ENCODE measurements at regions not wholly inside any gene's neighbourhood (a gene's known extent, or its start where the extent isn't known, plus 50 kb on each side); places are given as distances from the start of the nearest gene placed in this dataset.
"Not testable (repeated sequence)": the region's sequence is repeated elsewhere in the genome, so short reads cannot be mapped to it uniquely, and the experiment has no call there.

- DNase-seq, result no peak
- no peak overlapping the region for H2AFZ ChIP-seq (ENCODE audit: low read length)
Measured at GRCh38 chr4:166197166-166197565, 324.1 kb downstream of the TLL1 start.

GRCh38 chr4:166198041-166198440 lies 325.0 kb downstream of the TLL1 start:
- Histone ChIP-seq H3K27ac (ENCODE audit: low read length) (no peak overlapping the region), H3K4me2 (ENCODE audit: low read depth, low read length, poor library complexity, severe bottlenecking) (no peak overlapping the region), H3K4me3 (ENCODE audit: low read length) (no peak overlapping the region), H3K79me2 (ENCODE audit: low read length) (no peaks in the 10 kb centered on the region), H3K9me2 (replicated peaks; ENCODE audit: insufficient read depth, low read length) (0 out of 2 replicates have a peak, but pooled peaks cover 3% of the 10 kb centered on the region), H4K20me1 (ENCODE audit: insufficient read depth, low read depth, low read length) (no peaks in the 10 kb centered on the region), H3K9ac (ENCODE audit: low read length) (no peak overlapping the region), H3K36me3 (ENCODE audit: insufficient read depth, low read length) (no peaks in the 10 kb centered on the region), H3K4me1 (ENCODE audit: low read length) (no peaks in the 10 kb centered on the region), H3K27me3 (ENCODE audit: low read length) (no peaks in the 10 kb centered on the region), H3K9me3 (ENCODE audit: low read length) (peaks cover 8% of the 10 kb centered on the region; the same call in 1 of the 2 replicates), H2AFZ (ENCODE audit: low read length) (no peak overlapping the region)
- no peak for DNase-seq

More at GRCh38 chr4:166197166-166197565, 324.1 kb downstream of the TLL1 start:
- H4K20me1 ChIP-seq (ENCODE audit: insufficient read depth, low read depth, low read length), result no peaks in the 10 kb centered on the region
- 0 out of 2 replicates have a peak, but pooled peaks cover 4% of the 10 kb centered on the region for H3K9me3 ChIP-seq (ENCODE audit: low read length)
- H3K4me2 ChIP-seq (ENCODE audit: low read depth, low read length, poor library complexity, severe bottlenecking), result no peak overlapping the region
- no peaks in the 10 kb centered on the region for H3K27me3 ChIP-seq (ENCODE audit: low read length)
- no peaks in the 10 kb centered on the region for H3K4me1 ChIP-seq (ENCODE audit: low read length)
- H3K9ac ChIP-seq (ENCODE audit: low read length), result no peak overlapping the region
- H3K9me2 ChIP-seq (replicated peaks; ENCODE audit: insufficient read depth, low read length), result 0 out of 2 replicates have a peak, but pooled peaks cover 3% of the 10 kb centered on the region
- no peak overlapping the region for H3K27ac ChIP-seq (ENCODE audit: low read length)
- H3K4me3 ChIP-seq (ENCODE audit: low read length), result no peak overlapping the region
- H3K79me2 ChIP-seq (ENCODE audit: low read length), result no peaks in the 10 kb centered on the region
- H3K36me3 ChIP-seq (ENCODE audit: insufficient read depth, low read length), result no peaks in the 10 kb centered on the region

DNA sequence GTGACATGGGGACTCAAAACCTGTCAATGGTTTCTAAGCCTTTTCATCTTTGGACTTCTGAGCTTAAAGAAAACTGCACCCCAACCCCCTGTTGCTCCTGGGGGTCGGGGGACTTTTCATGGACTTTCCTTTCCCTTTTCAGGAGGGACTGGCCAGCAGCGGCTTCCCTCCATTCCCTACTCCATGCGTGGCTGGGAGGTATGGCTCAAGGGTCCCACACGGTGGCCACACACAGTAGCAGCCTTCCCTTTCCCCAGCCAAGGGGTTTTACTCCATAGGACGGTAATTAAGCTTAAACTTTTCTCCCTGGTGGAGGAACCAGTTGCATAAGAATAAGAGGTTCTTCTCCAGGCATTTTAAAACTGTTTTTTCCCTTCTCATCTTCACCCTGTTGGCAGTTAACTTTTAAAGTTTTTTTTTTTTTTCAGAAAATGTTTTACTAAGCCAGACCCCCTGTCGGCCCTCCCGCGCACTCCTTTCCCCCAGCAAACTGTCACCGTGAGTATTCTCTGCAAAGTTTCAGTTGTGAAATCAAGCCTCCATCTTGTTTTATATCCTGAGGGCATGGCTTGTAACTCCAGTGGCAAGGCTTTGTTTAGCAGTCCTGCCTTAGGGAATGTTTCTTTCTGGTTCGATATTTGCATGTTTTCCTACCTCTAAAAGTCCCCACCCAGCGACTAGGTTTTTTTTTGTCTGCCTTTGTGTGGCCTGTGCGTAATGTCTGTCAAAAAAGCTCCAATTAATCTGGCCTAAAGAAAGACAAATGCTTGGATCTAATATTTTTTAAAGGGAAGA lies 325.7 kb downstream of the TLL1 start:
- DNase-seq, result no peak
- H3K9me3 ChIP-seq (ENCODE audit: low read length), result peaks cover 10% of the 10 kb centered on the region; the same call in 1 of the 2 replicates
- H3K79me2 ChIP-seq (ENCODE audit: low read length), result no peaks in the 10 kb centered on the region

DNA sequence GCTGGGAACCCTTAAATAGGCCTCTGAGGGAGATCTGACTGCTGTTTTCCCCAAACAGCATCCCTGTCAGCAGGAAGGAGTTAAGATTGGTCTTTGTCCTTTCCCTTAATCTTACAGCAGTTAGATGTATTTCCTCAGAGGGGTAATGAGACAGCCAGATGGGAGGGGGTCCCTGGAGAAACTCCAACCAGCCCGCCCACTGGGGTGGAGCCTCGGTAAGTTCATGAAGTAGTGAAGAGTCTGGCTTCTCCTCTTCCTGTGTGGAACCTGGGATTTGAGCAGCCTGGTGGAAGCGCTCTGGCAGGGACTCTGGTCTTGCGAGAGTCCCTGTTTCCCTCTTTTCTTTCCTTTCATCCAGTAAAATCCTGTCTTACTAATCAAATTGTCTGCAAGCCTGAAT lies 330.0 kb downstream of the TLL1 start:
- DNase-seq, result no peak
- no peak overlapping the region for H3K4me3 ChIP-seq (ENCODE audit: low read length)
- no peaks in the 10 kb centered on the region for H3K36me3 ChIP-seq (ENCODE audit: insufficient read depth, low read length)
- no peak overlapping the region for H3K27ac ChIP-seq (ENCODE audit: low read length)
- no peaks in the 10 kb centered on the region for H3K9me2 ChIP-seq (replicated peaks; ENCODE audit: insufficient read depth, low read length)
- no peaks in the 10 kb centered on the region for H3K4me1 ChIP-seq (ENCODE audit: low read length)
- H3K27me3 ChIP-seq (ENCODE audit: low read length), result no peaks in the 10 kb centered on the region
- no peaks in the 10 kb centered on the region for H3K79me2 ChIP-seq (ENCODE audit: low read length)
- peaks cover 21% of the 10 kb centered on the region for H3K9me3 ChIP-seq (ENCODE audit: low read length)
- no peaks in the 10 kb centered on the region for H4K20me1 ChIP-seq (ENCODE audit: insufficient read depth, low read depth, low read length)
- H3K4me2 ChIP-seq (ENCODE audit: low read depth, low read length, poor library complexity, severe bottlenecking), result no peak overlapping the region
- no peak overlapping the region for H3K9ac ChIP-seq (ENCODE audit: low read length)
- H2AFZ ChIP-seq (ENCODE audit: low read length), result no peak overlapping the region

More for the DNA sequence above, 325.7 kb downstream of the TLL1 start:
- H4K20me1 ChIP-seq (ENCODE audit: insufficient read depth, low read depth, low read length), result no peaks in the 10 kb centered on the region
- no peaks in the 10 kb centered on the region for H3K4me1 ChIP-seq (ENCODE audit: low read length)
- no peaks in the 10 kb centered on the region for H3K36me3 ChIP-seq (ENCODE audit: insufficient read depth, low read length)
- no peak overlapping the region for H3K4me2 ChIP-seq (ENCODE audit: low read depth, low read length, poor library complexity, severe bottlenecking)
- H2AFZ ChIP-seq (ENCODE audit: low read length), result no peak overlapping the region
- no peaks in the 10 kb centered on the region for H3K27me3 ChIP-seq (ENCODE audit: low read length)
- no peak overlapping the region for H3K9ac ChIP-seq (ENCODE audit: low read length)
- no peak overlapping the region for H3K27ac ChIP-seq (ENCODE audit: low read length)
- no peak overlapping the region for H3K4me3 ChIP-seq (ENCODE audit: low read length)
- 0 out of 2 replicates have a peak, but pooled peaks cover 3% of the 10 kb centered on the region for H3K9me2 ChIP-seq (replicated peaks; ENCODE audit: insufficient read depth, low read length)

- not testable (repeated sequence) for H2AFZ ChIP-seq (ENCODE audit: low read length); H3K4me1 ChIP-seq (ENCODE audit: low read length); DNase-seq; H3K36me3 ChIP-seq (ENCODE audit: insufficient read depth, low read length); H3K27ac ChIP-seq (ENCODE audit: low read length); H3K79me2 ChIP-seq (ENCODE audit: low read length); H3K27me3 ChIP-seq (ENCODE audit: low read length); H3K4me3 ChIP-seq (ENCODE audit: low read length); H4K20me1 ChIP-seq (ENCODE audit: insufficient read depth, low read depth, low read length); H3K4me2 ChIP-seq (ENCODE audit: low read depth, low read length, poor library complexity, severe bottlenecking); H3K9ac ChIP-seq (ENCODE audit: low read length); H3K9me2 ChIP-seq (replicated peaks; ENCODE audit: insufficient read depth, low read length)
- peaks cover 46% of the 10 kb centered on the region for H3K9me3 ChIP-seq (ENCODE audit: low read length)
Measured at GRCh38 chr4:166212326-166212725, 339.3 kb downstream of the TLL1 start.

DNA sequence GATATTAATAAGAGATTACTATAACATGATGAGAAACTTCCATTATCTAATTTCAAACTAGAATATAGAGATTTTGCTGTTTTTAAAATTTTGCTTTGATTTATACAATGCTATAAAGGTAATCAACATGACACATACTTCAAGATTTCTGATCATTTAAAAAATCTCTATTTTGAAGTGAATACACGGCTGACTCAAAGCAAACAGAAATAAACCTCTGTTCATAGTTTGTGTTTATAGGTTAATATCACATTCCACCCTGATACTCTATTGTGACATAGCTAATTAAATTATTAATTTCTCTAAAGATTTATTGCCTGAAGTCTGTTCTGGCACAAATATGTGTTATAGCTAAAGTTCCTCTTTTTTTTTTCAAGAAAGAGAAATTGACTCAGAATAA lies 349.2 kb downstream of the TLL1 start:
- Histone ChIP-seq H4K20me1 (ENCODE audit: insufficient read depth, low read depth, low read length) (no peaks in the 10 kb centered on the region), H3K9me2 (replicated peaks; ENCODE audit: insufficient read depth, low read length) (no peaks in the 10 kb centered on the region), H3K4me2 (ENCODE audit: low read depth, low read length, poor library complexity, severe bottlenecking) (no peak overlapping the region), H3K9me3 (ENCODE audit: low read length) (peaks cover 45% of the 10 kb centered on the region), H3K79me2 (ENCODE audit: low read length) (no peaks in the 10 kb centered on the region), H3K27me3 (ENCODE audit: low read length) (no peaks in the 10 kb centered on the region), H3K4me3 (ENCODE audit: low read length) (no peak overlapping the region), H3K4me1 (ENCODE audit: low read length) (no peaks in the 10 kb centered on the region), H3K27ac (ENCODE audit: low read length) (no peak overlapping the region), H2AFZ (ENCODE audit: low read length) (no peak overlapping the region), H3K9ac (ENCODE audit: low read length) (no peak overlapping the region), H3K36me3 (ENCODE audit: insufficient read depth, low read length) (no peaks in the 10 kb centered on the region)
- no peak for DNase-seq

DNA sequence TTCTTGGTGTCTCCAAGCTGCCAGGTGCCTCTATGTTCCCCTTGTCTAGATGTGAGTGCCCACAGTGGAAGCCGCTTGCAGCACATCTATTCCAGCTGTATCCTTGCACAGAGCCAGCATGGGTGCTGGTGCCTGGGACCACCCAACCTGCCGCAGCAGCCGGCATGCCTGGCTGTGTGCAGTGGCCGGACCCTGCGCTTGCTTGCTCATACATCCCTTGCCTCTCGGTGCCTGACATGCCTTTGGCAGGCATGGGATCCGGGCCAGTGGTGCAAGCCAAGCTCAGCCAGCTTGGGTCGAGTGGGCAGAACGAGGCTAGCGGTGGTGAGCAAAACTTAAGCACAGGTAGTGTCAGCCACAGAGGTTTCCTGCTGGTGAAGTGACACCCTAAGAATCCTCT lies 355.1 kb downstream of the TLL1 start:
- no peaks in the 10 kb centered on the region for H3K4me1 ChIP-seq (ENCODE audit: low read length)
- no peaks in the 10 kb centered on the region for H3K79me2 ChIP-seq (ENCODE audit: low read length)
- H3K27me3 ChIP-seq (ENCODE audit: low read length), result no peaks in the 10 kb centered on the region
- H3K4me3 ChIP-seq (ENCODE audit: low read length), result no peak overlapping the region
- peaks cover 71% of the 10 kb centered on the region for H3K9me3 ChIP-seq (ENCODE audit: low read length)
- no peak overlapping the region for H3K4me2 ChIP-seq (ENCODE audit: low read depth, low read length, poor library complexity, severe bottlenecking)
- H3K27ac ChIP-seq (ENCODE audit: low read length), result no peak overlapping the region
- no peak for DNase-seq
- H3K36me3 ChIP-seq (ENCODE audit: insufficient read depth, low read length), result no peaks in the 10 kb centered on the region
- H2AFZ ChIP-seq (ENCODE audit: low read length), result no peak overlapping the region
- H3K9me2 ChIP-seq (replicated peaks; ENCODE audit: insufficient read depth, low read length), result 0 out of 2 replicates have a peak, but pooled peaks cover 4% of the 10 kb centered on the region
- H4K20me1 ChIP-seq (ENCODE audit: insufficient read depth, low read depth, low read length), result no peaks in the 10 kb centered on the region
- H3K9ac ChIP-seq (ENCODE audit: low read length), result no peak overlapping the region

GRCh38 chr4:166229799-166230198 lies 356.8 kb downstream of the TLL1 start:
- Histone ChIP-seq H3K79me2 (ENCODE audit: low read length) (no peaks in the 10 kb centered on the region), H3K4me1 (ENCODE audit: low read length) (no peaks in the 10 kb centered on the region), H2AFZ (ENCODE audit: low read length) (no peak overlapping the region), H3K4me2 (ENCODE audit: low read depth, low read length, poor library complexity, severe bottlenecking) (no peak overlapping the region), H3K27me3 (ENCODE audit: low read length) (no peaks in the 10 kb centered on the region), H3K9me3 (ENCODE audit: low read length) (peaks cover 68% of the 10 kb centered on the region), H3K9me2 (replicated peaks; ENCODE audit: insufficient read depth, low read length) (0 out of 2 replicates have a peak, but pooled peaks cover 4% of the 10 kb centered on the region), H3K27ac (ENCODE audit: low read length) (no peak overlapping the region), H4K20me1 (ENCODE audit: insufficient read depth, low read depth, low read length) (no peaks in the 10 kb centered on the region), H3K4me3 (ENCODE audit: low read length) (no peak overlapping the region), H3K9ac (ENCODE audit: low read length) (no peak overlapping the region), H3K36me3 (ENCODE audit: insufficient read depth, low read length) (no peaks in the 10 kb centered on the region)
- DNase-seq, result no peak
